GM19324 (cell line): ENCODE measurements at regions not wholly inside any gene's neighbourhood (a gene's known extent, or its start where the extent isn't known, plus 50 kb on each side); places are given as distances from the start of the nearest gene placed in this dataset.
"Not testable (repeated sequence)": the region's sequence is repeated elsewhere in the genome, so short reads cannot be mapped to it uniquely, and the experiment has no call there.

ENCODE experiments used
- ATAC-seq: cut with Tn5 transposase; IDR thresholded peaks from one replicate; pipeline ENCODE4 v1.9.1; 2021; ENCODE audit warnings: mild to moderate bottlenecking, moderate library complexity; ENCODE audit not compliant: unreplicated experiment, low FRiP score

DNA sequence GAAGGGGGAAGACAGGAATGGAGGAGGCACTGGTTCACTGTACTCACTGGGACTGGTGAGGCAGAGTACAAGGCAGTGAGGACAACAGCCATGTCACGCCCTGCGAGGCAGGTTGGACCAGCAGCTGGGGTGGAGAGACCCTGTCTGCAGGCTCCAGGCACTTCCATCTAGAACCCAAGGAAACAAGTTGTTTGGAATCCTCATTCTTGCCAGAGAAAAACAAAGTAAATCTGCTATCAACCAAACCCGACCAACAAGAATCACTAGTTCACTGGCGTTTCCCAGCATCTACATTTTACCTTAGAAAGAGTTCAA, 98.5 kb upstream of the CDYL start:
- no peak for ATAC-seq

GRCh38 chr6:4677011-4677750, 99.0 kb upstream of the CDYL start:
- no peak for ATAC-seq

DNA sequence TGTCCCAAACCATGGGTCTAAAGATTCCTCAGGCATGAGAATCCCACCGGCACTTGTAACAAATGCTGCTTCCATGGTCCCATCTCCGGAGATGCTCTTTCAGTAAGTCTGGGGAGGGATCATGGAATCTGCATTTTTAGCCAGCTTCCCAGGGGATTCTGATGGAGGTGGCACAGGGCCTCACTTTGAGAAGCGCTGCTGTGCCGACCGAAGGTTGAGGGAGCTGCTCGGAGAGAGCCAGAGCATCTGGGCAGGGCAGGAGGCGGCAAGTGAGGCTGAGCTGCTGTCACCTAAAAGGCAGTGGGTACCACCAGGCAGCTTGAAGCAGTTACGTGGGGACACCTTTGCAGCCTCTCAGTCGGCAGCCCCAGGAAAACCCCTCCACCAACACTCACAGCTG, 100.2 kb upstream of the CDYL start:
- ATAC-seq = no peak

- no peak for ATAC-seq
These were observed 101.1 kb upstream of the CDYL start for GRCh38 chr6:4675121-4675520.

GRCh38 chr6:4673861-4674260, 102.3 kb upstream of the CDYL start:
- ATAC-seq = no peak

DNA sequence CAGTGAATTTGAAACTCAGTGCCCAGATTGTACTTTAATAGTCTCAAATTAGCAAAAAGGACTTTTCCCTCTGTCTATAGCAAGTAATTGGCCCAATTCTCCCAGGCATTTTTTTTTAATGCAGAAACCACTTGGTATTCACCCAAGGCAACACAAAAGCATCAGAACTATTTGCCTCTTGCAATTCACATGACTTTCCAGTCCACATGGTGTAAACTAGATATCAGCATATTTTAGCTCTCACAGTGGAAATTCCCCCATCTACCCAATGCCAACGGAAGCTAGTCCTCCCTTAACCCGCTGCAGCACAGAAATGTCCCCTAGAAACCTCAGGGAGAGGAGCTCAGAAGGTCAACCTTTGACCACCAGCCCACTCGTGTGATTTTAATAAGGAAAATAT, 103.4 kb upstream of the CDYL start:
- no peak for ATAC-seq

DNA sequence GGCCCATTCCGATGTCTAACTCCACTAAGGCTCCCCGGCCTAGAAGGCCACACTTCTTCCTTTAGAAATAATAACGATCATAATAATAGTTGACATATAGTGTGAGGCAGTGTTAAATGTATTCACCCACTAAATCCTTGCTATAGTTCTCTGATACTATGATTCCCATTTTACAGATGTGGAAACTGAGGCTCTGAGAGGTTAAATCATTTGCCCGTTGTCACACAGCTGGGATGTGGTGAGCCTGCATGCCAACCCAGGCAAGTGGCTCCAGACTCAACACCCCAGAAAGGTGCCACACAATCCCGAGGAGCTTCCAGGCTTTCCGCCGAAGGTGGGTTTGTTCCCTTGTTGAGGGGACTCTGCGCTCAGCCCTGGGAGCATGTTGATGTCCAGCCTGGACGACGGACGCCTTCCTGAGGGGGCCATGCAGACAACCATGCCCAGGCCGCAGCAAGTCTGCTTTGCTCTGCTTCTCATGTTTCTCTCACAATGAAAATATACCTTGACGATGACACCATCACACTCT, 104.6 kb upstream of the CDYL start:
- no peak for ATAC-seq

GRCh38 chr6:4670824-4671409, 105.3 kb upstream of the CDYL start:
- ATAC-seq = no peak

DNA sequence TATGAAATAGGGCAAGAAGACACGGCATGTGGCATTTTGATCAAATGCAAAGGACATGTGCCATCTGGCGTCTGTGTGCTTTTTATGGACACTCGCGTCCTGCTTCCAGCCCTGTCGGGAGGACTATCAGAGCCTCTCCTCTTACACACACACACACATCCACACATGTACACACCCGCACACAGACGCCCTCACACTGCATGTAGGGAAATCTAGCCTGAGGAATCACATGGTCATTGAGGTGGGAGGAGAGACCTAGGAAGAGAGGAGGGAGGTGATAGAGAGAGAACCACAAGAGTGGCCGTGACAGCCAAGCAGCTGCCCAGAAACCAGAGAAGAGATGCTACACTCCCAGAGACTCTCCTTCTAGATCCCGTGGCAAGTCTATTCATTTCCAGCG, 105.9 kb upstream of the CDYL start:
- no peak for ATAC-seq

DNA sequence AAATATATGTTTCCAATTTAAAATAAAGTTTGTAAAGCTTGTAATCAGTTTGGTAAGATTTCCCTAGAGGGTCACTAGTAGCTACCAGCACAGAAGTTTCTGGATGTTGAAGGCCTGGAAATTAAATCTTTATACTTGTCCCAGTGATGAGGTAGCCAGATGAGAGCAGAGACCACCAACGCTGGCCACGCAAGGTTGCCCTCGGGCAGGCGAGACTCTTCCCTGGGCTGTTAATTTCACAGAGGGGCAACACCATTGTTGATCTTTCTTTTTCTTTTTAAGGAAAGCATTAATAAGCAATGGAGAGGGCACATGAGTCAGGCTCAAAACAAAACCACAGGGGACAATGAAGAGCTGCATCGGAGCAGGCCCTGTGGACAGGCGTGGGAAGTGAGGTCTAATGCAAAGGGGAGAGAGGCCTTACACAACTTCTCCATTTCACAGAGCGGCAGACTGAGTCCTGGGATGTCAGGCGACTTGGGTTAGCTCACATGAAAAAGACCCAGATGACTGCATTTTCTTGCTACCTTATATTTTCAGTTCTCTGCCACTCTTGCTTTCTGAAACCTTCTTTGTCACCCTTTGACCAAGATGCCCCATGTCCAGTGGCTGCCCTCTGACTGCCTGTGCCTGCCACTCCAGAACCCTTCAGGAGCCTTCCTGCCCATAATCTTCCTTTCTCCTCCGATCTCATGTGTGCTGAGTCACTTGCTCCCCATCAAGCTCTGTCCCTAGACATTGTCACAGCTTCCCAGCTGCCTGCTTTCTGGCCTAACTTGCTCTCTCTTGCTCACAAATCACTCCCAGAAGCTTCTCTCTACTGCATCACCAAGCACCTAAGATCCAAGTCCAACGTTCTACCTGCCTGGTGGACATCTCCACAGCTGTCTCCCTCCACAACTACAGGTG, 107.7 kb upstream of the CDYL start:
- ATAC-seq = no peak

GRCh38 chr6:4667591-4667990, 108.6 kb upstream of the CDYL start:
- no peak for ATAC-seq

DNA sequence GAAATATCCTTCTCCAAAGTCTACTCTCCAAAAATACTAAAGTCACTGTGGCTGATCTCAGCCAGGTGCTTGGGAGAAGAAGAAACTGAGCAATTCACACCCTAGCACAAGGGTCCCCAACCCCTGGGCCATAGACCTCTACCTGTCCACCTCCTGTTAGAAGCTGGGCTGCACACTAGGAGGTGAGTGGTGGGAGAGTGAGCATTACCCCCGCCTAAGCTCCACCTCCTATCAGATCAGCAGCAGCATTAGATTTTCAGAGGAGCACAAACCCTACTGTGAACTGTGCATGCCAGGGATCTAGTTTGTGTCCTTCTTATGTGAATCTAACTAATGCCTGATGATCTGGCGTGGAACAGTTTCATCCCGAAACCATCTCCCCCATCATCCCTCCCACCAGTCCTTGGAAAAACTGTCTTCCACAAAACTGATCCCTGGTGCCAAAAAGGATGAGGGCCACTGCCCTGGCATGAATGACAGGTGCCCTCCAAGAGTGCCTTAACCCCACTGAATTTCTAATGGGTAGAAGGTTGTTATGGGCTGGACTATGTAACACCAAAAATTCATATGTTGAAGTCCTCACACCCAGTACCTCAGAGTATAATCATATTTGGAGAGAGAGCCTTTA, 109.2 kb upstream of the CDYL start:
- ATAC-seq = no peak

DNA sequence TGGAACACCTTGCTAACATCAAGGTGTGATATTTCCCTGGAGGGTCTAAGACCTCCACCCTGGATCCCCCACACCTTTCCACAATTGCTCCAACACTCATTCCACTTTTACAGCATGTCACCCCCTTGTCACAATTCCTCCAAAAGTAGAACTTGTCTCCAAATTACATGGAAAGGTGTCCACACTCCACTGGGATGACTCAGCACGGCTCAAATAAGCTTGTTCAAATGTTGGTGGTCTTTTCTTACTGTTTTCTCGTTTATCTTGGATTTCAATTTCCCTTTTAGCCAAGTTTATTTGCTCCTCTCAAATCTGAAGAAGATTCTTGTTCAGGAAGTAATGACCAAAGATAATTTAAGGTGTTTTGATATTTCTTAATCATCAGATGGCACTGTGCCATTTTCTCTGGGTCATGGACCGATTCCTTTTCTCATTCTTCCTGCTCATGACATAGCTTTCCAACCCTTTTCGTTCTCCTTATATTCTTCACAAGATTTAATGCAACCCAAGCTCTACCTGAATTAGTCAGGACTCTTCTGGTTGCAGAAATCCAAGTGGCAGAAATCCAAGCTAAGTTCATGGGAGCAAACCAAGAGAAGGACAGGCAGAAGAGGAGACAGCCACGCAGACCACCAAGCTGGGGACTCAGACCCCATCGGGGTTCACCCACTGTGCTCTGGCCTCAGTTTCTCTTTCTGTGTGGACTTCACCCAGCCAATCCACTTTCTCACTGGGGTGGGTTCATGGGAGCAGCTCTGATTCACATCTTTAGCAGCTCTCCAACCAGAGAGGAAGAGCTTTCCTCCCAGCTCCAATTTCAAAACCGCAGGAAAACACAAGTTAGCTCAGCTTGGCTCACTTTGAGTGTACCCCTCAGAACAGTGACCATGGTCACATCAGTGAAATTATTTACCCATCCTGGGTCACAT, 110.5 kb upstream of the CDYL start:
- no peak for ATAC-seq

- no peak for ATAC-seq
These were observed 111.3 kb upstream of the CDYL start for GRCh38 chr6:4664911-4665310.

DNA sequence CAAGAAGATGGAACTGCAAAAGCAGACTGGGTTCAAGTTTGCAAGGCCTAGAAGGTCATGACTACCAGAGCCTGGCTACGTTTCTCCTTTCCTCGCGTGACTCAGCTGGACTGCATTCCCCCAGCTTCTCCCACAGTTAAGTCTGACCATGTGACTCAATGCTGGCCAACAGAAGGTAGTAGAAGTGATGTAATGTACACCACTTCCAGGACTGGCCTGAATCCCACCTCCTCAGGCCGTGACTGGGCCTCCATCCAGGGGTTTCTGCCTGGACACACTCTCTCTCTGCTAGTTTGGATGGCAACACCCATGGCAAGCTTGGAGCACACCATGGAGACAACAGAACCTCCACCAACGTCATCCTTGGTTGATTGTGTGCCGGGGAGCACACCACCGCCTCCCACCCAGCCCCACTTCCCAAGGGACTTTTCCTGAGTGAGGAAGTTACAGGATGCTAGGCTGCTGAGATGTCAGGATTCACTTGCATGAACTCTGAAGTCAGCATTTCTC, 112.0 kb upstream of the CDYL start:
- no peak for ATAC-seq

DNA sequence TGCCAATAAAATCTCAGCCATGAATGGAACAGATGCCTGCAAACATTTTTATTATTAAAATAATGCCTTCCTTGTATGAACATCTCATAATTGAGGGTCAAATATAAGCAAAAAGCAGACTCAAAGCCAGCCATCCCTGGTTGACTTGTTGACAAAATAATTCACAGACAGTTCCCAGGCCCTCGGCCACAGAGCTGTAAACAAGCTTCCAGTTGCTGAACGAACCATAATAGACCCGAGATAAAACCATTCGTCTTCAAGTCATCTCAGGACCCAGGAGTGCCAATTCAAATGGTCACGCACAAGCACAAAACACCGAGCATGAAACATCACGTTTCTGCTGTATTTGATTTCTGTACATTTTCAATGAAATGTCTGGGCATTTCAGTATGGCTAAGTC, 113.3 kb upstream of the CDYL start:
- no peak for ATAC-seq

DNA sequence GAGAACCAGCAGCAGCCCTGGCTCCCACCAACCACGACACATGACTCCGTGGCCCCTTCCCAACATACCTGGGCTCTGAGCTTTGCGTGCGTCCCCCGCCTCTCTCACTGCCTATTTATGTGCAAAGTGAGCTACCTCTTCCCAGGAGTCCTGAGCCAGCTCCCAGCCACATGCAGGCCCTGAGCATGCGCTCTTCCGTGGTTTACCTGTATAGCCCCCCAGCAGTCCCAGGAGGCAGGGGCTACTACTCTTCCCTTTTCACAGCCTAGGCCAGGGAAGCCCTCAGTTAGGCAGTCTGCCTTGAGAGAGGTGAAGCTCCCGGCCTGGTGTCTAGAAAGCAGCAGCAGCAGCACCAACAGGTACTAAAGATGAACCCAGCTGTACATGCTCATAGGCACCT, 114.8 kb upstream of the CDYL start:
- no peak for ATAC-seq

- no peak for ATAC-seq
These were observed 115.6 kb upstream of the CDYL start for GRCh38 chr6:4660377-4661321.

DNA sequence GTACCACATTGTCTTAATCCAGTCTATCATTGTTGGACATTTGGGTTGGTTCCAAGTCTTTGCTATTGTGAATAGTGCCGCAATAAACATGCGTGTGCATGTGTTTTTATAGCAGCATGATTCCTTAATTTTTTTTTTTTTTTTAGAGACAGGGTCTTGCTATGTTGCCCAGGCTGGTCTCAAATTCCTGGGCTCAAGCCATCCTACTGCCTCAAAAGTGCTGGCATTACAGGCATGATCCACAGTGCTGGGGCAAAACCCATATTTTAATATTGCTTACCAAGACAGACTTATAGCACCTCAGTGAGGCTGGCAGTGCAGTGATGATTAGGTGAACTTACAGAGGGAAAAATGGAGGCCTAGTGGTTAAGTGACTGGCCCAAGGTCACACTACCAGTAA, 116.5 kb upstream of the CDYL start:
- not testable (repeated sequence) for ATAC-seq
